ENCODE measurements at regions not wholly inside any gene's neighbourhood (a gene's known extent, or its start where the extent isn't known, plus 50 kb on each side); places are given as distances from the start of the nearest gene placed in this dataset.

DNA sequence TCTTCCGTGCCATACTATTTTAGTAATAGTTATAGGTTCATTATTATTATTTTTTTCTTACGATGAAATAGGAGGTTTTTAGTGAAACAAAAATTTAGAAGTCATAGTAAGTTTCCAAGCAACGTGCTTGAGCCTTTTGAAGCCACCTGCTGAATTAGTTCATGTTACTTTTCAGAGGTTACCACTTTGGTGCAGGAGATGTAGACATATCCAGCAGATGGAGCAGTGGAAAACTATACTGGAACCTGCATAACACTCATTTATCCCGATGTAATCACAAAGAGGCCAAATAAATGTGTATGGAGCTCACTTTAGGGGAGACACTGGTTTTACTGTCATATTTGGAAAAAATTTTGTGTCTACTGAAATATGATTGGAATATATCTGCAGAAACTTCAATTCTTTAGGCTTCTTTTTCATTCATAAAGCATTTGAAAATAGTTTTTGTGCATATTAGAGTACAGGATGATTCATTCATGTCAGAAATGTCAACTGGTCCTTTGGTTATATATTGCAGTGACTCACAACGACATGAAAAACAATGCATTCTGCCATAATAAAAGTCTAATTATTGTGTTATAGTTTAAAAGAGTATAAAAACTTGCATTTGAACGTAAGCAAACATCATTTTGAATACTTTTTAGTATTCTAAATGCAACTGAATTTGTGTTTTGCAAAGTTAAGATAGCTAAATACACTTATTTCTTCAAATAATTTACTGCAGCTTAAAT is 2182.9 kb upstream of the TENM3 start:
- intact Hi-C loops (cut with DNase I; ENCODE audit: low total_unique reads), result no loop called here
- no peak for DNase-seq (ENCODE audit: low spot score in 2 of 2)
- 19 to 26% methylated on average over 6 of the region's 6 CpGs for WGBS, 2 donors
- H3K4me3 ChIP-seq (ENCODE audit: low read depth, poor library complexity, severe bottlenecking), result no peak overlapping the region
- TF ChIP-seq POLR2A (IDR thresholded peaks at IDR 0.05), result no peak
- TF ChIP-seq, protein P1, sequence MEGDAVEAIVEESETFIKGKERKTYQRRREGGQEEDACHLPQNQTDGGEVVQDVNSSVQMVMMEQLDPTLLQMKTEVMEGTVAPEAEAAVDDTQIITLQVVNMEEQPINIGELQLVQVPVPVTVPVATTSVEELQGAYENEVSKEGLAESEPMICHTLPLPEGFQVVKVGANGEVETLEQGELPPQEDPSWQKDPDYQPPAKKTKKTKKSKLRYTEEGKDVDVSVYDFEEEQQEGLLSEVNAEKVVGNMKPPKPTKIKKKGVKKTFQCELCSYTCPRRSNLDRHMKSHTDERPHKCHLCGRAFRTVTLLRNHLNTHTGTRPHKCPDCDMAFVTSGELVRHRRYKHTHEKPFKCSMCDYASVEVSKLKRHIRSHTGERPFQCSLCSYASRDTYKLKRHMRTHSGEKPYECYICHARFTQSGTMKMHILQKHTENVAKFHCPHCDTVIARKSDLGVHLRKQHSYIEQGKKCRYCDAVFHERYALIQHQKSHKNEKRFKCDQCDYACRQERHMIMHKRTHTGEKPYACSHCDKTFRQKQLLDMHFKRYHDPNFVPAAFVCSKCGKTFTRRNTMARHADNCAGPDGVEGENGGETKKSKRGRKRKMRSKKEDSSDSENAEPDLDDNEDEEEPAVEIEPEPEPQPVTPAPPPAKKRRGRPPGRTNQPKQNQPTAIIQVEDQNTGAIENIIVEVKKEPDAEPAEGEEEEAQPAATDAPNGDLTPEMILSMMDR (IDR thresholded peaks at IDR 0.05), result no peak

DNA sequence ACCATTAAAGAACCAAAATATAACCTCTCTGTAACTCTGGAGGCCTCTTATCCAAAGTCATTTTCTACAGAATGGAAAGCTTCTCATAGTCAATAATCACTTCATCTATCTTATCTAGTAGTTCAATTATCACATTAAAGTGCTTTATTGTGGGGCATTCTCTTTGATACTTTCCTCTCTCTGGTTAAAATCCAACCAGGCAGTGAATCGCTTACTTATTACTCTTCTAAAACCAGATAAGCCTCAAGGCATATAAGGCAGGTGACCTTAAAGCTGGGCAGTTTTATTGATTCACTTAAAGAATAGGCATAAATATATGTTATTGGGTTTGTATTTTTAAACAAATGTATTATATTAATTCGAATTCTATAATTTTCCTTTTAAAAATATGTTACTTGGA is 2162.1 kb upstream of the TENM3 start:
- intact Hi-C loops (cut with DNase I; ENCODE audit: low total_unique reads), result no loop called here
- DNase-seq (ENCODE audit: low spot score in 2 of 2), result no peak
- TF ChIP-seq POLR2A (IDR thresholded peaks at IDR 0.05), result no peak
- TF ChIP-seq, protein P1 (IDR thresholded peaks at IDR 0.05), result no peak
- no peak overlapping the region for H3K4me3 ChIP-seq (ENCODE audit: low read depth, poor library complexity, severe bottlenecking)
- 68 to 77% methylated on average over 2 of the region's 2 CpGs for WGBS, 2 donors

DNA sequence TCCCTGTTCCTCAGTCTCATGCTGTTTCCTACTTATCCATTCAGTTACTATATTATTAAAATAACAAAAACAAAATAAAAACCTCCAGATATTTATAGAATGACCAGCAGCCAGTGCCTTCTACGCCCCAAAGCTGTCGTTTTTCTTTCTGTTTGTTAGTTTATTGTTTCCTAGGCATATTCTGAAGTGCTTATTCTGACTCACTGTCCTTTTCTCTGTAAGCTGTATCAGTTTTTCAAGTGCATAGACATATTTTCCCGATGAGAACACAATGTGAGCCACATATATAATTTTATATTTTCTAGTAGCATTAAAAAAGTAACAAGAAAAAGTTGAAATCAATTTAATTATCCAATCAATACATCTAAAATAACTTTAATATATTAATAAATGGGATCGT is 2158.6 kb upstream of the TENM3 start:
- intact Hi-C loops (cut with DNase I; ENCODE audit: low total_unique reads), result no loop called here
- 58 to 60% methylated on average over 4 of the region's 4 CpGs for WGBS, 2 donors
- DNase-seq (ENCODE audit: low spot score in 2 of 2), result no peak

DNA sequence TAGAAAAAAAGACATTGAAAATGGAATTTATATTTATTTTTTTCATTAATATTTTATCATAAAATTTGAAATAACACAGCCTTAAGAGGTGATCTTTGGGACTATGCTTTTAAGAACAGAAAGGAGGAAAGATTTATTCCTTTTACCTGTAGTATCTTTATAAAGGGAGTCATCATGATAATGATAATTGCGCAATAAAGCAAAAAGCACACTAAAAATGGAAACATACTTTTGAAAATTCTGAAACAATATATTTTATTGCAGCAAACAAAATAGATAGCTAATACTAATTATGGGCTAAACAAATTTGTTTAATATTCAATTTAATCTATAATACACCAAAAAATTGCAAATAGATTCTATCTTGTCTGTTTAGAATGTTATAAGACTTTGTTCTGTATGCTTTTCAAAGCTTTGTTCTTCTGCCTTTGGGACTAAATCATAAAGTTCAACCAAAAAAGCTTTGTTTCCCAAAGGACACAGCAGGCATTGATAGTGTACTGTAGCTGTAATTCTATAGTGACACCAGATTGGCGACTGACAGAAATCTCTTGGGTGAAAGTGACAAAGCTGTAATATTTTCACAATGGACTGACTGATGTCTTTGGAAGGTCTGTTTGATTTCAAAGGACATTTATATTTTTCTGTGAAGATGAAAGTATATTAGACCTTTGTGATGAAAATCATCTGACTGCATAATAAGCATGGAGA is 2156.6 kb upstream of the TENM3 start:
- WGBS, 2 donors, result 0 to 1% methylated on average over 2 of the region's 2 CpGs
- H3K4me3 ChIP-seq (ENCODE audit: low read depth, poor library complexity, severe bottlenecking), result no peak overlapping the region
- intact Hi-C loops (cut with DNase I; ENCODE audit: low total_unique reads), result no loop called here
- no peak for DNase-seq (ENCODE audit: low spot score in 2 of 2)
- no peak for TF ChIP-seq POLR2A (IDR thresholded peaks at IDR 0.05)

More for the DNA sequence above, 2158.6 kb upstream of the TENM3 start:
- no peak overlapping the region for H3K4me3 ChIP-seq (ENCODE audit: low read depth, poor library complexity, severe bottlenecking)
- TF ChIP-seq POLR2A (IDR thresholded peaks at IDR 0.05), result no peak

DNA sequence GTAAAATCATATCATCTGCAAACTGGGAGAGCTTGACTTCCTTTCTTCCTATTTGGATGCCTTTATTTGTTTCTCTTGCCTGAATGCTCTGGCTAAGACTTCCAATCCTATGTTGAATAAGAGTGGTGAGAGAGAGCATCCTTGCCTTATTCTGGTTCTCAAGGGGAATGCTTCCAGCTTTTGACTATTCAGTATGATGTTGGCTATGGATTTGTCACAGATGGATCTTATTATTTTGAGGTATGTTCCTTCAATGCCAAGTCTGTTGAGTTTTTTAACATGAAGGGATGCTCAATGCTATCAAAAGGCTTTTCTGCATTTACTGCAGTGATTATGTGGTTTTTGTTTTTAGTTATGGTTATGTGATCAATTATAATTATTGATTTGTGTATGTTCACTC is 2144.6 kb upstream of the TENM3 start:
- intact Hi-C loops (cut with DNase I; ENCODE audit: low total_unique reads), result no loop called here
- no peak overlapping the region for H3K4me3 ChIP-seq (ENCODE audit: low read depth, poor library complexity, severe bottlenecking)
- DNase-seq (ENCODE audit: low spot score in 2 of 2), result no peak
- TF ChIP-seq, protein P1 (IDR thresholded peaks at IDR 0.05), result no peak
- TF ChIP-seq POLR2A (IDR thresholded peaks at IDR 0.05), result no peak

DNA sequence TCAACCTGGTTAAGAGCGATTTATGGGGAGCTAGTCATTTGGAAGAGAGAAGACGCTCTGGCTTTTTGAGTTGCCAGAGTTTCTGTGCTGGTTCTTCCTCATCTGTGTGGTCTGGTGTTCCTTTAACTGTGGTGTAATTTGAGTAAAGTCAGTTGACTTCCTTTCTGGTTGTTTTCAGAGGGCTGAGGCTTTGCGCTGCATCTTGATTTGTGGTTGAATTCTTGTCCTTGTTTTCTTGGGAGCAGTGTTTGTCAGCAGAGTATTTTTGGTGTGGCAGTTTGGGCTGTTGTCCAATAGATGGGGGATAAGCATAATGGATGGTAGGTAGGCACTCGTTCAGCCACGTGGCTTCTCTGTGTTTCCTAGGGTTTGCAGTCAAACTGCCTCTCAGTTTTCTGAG is 2143.2 kb upstream of the TENM3 start:
- intact Hi-C loops (cut with DNase I; ENCODE audit: low total_unique reads), result no loop called here
- WGBS, 2 donors, result 69 to 71% methylated on average over 5 of the region's 5 CpGs
- DNase-seq (ENCODE audit: low spot score in 2 of 2), result no peak
- TF ChIP-seq, protein P1 (IDR thresholded peaks at IDR 0.05), result no peak
- no peak for TF ChIP-seq POLR2A (IDR thresholded peaks at IDR 0.05)
- no peak overlapping the region for H3K4me3 ChIP-seq (ENCODE audit: low read depth, poor library complexity, severe bottlenecking)
